Large intestine (tissue), 3 donors: ENCODE measurements at regions not wholly inside any gene's neighbourhood (a gene's known extent, or its start where the extent isn't known, plus 50 kb on each side); places are given as distances from the start of the nearest gene placed in this dataset.

ENCODE experiments used
- DNase-seq, 2 donors: peaks; one replicate each; pipeline versions ENCODE4 v3.0.0 to v3.0.0-alpha.2; 2013
- H3K27ac ChIP-seq: one replicate; pipeline ENCODE4 v1.5.1; 2013; ENCODE audit warnings: low read length
- H3K27me3 ChIP-seq: 2 replicates; pipeline ENCODE4 v1.6.1; 2013; ENCODE audit warnings: low read length; ENCODE audit not compliant: control insufficient read depth, insufficient read depth
- H3K36me3 ChIP-seq: 2 replicates; pipeline ENCODE4 v1.6.1; 2013; ENCODE audit warnings: low read length; ENCODE audit not compliant: control insufficient read depth, insufficient read depth
- H3K4me1 ChIP-seq: one replicate; pipeline ENCODE4 v1.6.1; 2013; ENCODE audit warnings: low read length; ENCODE audit not compliant: control insufficient read depth, insufficient read depth
- H3K4me3 ChIP-seq: one replicate; pipeline ENCODE4 v1.5.1; 2013; ENCODE audit warnings: low read length
- H3K9me3 ChIP-seq: one replicate; pipeline ENCODE4 v1.6.1; 2013; ENCODE audit warnings: mild to moderate bottlenecking, low read depth, low read length, moderate library complexity; ENCODE audit not compliant: control insufficient read depth
- WGBS: methylation state at CpG from one replicate; pipeline ENCODE4 v1.1.5; 2013; ENCODE audit warnings: low lambda C conversion rate; ENCODE audit not compliant: insufficient coverage; 5-methylcytosine and 5-hydroxymethylcytosine counted together

GRCh38 chr20:57959589-57959988 lies 249.8 kb upstream of the PMEPA1 start:
- Histone ChIP-seq H3K4me1 (peaks cover 30% of the 10 kb centered on the region), H3K4me3 (no peak overlapping the region), H3K36me3 (no peaks in the 10 kb centered on the region), H3K27me3 (no peaks in the 10 kb centered on the region), H3K9me3 (no peaks in the 10 kb centered on the region), H3K27ac (no peak overlapping the region)
- no CpG with 5 or more reads among the region's 4 CpGs for WGBS
- DNase-seq: no peak

- peak in 1 of 2 donors; percentile 23 for DNase-seq
- H3K27me3 ChIP-seq: no peaks in the 10 kb centered on the region
- no peak overlapping the region for H3K27ac ChIP-seq
- H3K4me1 ChIP-seq: peaks cover 33% of the 10 kb centered on the region
- no CpG with 5 or more reads among the region's 12 CpGs for WGBS
- H3K9me3 ChIP-seq: peaks cover under 1% of the 10 kb centered on the region
- H3K36me3 ChIP-seq: no peaks in the 10 kb centered on the region
- H3K4me3 ChIP-seq: no peak overlapping the region
These were observed 249.2 kb upstream of the PMEPA1 start for GRCh38 chr20:57959018-57959417.

- H3K4me3 ChIP-seq: no peak overlapping the region
- peaks cover 33% of the 10 kb centered on the region for H3K4me1 ChIP-seq
- WGBS: no CpG with 5 or more reads among the region's 3 CpGs
- H3K27ac ChIP-seq: peak overlapping the region; percentile 10
- no peaks in the 10 kb centered on the region for H3K36me3 ChIP-seq
- peaks cover 4% of the 10 kb centered on the region for H3K9me3 ChIP-seq
- no peaks in the 10 kb centered on the region for H3K27me3 ChIP-seq
- DNase-seq: no peak
These were observed 248.2 kb upstream of the PMEPA1 start for GRCh38 chr20:57958050-57958420.

- peak overlapping the region; percentile 16 for H3K27ac ChIP-seq
These were observed 247.7 kb upstream of the PMEPA1 start for GRCh38 chr20:57957411-57958049.

GRCh38 chr20:57953638-57954037 lies 243.8 kb upstream of the PMEPA1 start:
- no peak for DNase-seq
- peaks cover 4% of the 10 kb centered on the region for H3K9me3 ChIP-seq
- WGBS: no CpG with 5 or more reads among the region's 4 CpGs
- H3K4me3 ChIP-seq: no peak overlapping the region
- no peaks in the 10 kb centered on the region for H3K27me3 ChIP-seq
- H3K36me3 ChIP-seq: no peaks in the 10 kb centered on the region
- H3K4me1 ChIP-seq: peaks cover 24% of the 10 kb centered on the region
- H3K27ac ChIP-seq: no peak overlapping the region

More at GRCh38 chr20:57957411-57958049, 247.7 kb upstream of the PMEPA1 start:
- Histone ChIP-seq H3K27me3 (no peaks in the 10 kb centered on the region), H3K36me3 (no peaks in the 10 kb centered on the region), H3K9me3 (peaks cover 4% of the 10 kb centered on the region), H3K4me1 (peaks cover 33% of the 10 kb centered on the region), H3K4me3 (no peak overlapping the region)
- 43% methylated on average over 1 of the region's 10 CpGs for WGBS
- DNase-seq: peak; percentile 86 to 91

- no peak for DNase-seq
- peaks cover 12% of the 10 kb centered on the region for H3K4me1 ChIP-seq
- no CpG with 5 or more reads among the region's 1 CpG for WGBS
- H3K9me3 ChIP-seq: peaks cover 4% of the 10 kb centered on the region
- H3K27ac ChIP-seq: no peak overlapping the region
- no peak overlapping the region for H3K4me3 ChIP-seq
- H3K27me3 ChIP-seq: no peaks in the 10 kb centered on the region
- no peaks in the 10 kb centered on the region for H3K36me3 ChIP-seq
These were observed 242.3 kb upstream of the PMEPA1 start for GRCh38 chr20:57952136-57952535.

GRCh38 chr20:57951549-57951948 lies 241.7 kb upstream of the PMEPA1 start:
- H3K27me3 ChIP-seq: no peaks in the 10 kb centered on the region
- peaks cover 4% of the 10 kb centered on the region for H3K9me3 ChIP-seq
- no peak overlapping the region for H3K4me3 ChIP-seq
- 80% methylated on average over 1 of the region's 3 CpGs for WGBS
- no peaks in the 10 kb centered on the region for H3K36me3 ChIP-seq
- DNase-seq: no peak
- peaks cover 7% of the 10 kb centered on the region for H3K4me1 ChIP-seq
- no peak overlapping the region for H3K27ac ChIP-seq

- no peak for DNase-seq
- Histone ChIP-seq H3K9me3 (peaks cover 4% of the 10 kb centered on the region), H3K4me3 (no peak overlapping the region), H3K27me3 (no peaks in the 10 kb centered on the region), H3K4me1 (peaks cover 7% of the 10 kb centered on the region), H3K27ac (no peak overlapping the region), H3K36me3 (no peaks in the 10 kb centered on the region)
- 71% methylated on average over 1 of the region's 14 CpGs for WGBS
These were observed 241.1 kb upstream of the PMEPA1 start for GRCh38 chr20:57950764-57951485.

- no peak for DNase-seq
- WGBS: 83% methylated on average over 2 of the region's 9 CpGs
These were observed 238.6 kb upstream of the PMEPA1 start for GRCh38 chr20:57948180-57948955.

GRCh38 chr20:57947421-57948179 lies 237.8 kb upstream of the PMEPA1 start:
- no peaks in the 10 kb centered on the region for H3K36me3 ChIP-seq
- H3K27ac ChIP-seq: peak overlapping the region; percentile 3
- 70% methylated on average over 2 of the region's 16 CpGs for WGBS

More at GRCh38 chr20:57948180-57948955, 238.6 kb upstream of the PMEPA1 start:
- Histone ChIP-seq H3K9me3 (no peaks in the 10 kb centered on the region), H3K27me3 (no peaks in the 10 kb centered on the region), H3K36me3 (no peaks in the 10 kb centered on the region), H3K27ac (no peak overlapping the region), H3K4me1 (no peaks in the 10 kb centered on the region), H3K4me3 (no peak overlapping the region)

More at GRCh38 chr20:57947421-57948179, 237.8 kb upstream of the PMEPA1 start:
- Histone ChIP-seq H3K27me3 (no peaks in the 10 kb centered on the region), H3K4me3 (no peak overlapping the region), H3K4me1 (no peaks in the 10 kb centered on the region), H3K9me3 (no peaks in the 10 kb centered on the region)
- DNase-seq: peak in 1 of 2 donors; percentile 42
